GM10266 (cell line): ENCODE measurements at regions not wholly inside any gene's neighbourhood (a gene's known extent, or its start where the extent isn't known, plus 50 kb on each side); places are given as distances from the start of the nearest gene placed in this dataset.

ENCODE experiments used
- DNase-seq: peaks from one replicate; pipeline ENCODE4 v3.0.0; 2012; ENCODE audit errors: extremely low spot score
- CTCF ChIP-seq: IDR thresholded peaks from 2 replicates; pipeline ENCODE4 v1.5.1; 2012; ENCODE audit warnings: mild to moderate bottlenecking, low read depth; ENCODE audit not compliant: control insufficient read depth, insufficient read depth; ENCODE audit errors: missing control alignments

DNA sequence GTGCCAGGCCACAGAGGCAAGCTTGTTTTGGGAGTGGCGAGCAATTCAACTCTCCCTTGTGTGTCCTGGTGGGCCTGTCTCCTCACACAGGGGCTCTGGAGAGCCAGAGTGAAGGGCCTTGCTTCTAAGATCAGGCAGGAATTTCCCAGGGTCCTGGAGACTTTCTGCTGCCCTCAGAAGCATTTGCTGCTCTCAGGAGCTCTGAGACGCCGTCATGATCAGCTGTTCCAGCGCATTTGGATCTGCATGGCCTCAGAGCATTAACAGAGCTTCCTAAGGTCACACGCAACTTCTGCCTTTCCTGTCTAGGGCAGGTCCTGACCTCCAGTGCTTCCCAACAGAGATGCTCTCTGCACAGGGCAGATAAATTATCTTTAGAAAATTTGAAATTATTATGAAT lies 52.2 kb upstream of the C10orf90 start:
- no peak for TF ChIP-seq CTCF
- no peak for DNase-seq

- DNase-seq: no peak
- no peak for TF ChIP-seq CTCF
Observed at GRCh38 chr10:126723226-126723625, 52.7 kb upstream of the C10orf90 start.

GRCh38 chr10:126729314-126729870 lies 58.9 kb upstream of the C10orf90 start:
- no peak for TF ChIP-seq CTCF
- DNase-seq: no peak

DNA sequence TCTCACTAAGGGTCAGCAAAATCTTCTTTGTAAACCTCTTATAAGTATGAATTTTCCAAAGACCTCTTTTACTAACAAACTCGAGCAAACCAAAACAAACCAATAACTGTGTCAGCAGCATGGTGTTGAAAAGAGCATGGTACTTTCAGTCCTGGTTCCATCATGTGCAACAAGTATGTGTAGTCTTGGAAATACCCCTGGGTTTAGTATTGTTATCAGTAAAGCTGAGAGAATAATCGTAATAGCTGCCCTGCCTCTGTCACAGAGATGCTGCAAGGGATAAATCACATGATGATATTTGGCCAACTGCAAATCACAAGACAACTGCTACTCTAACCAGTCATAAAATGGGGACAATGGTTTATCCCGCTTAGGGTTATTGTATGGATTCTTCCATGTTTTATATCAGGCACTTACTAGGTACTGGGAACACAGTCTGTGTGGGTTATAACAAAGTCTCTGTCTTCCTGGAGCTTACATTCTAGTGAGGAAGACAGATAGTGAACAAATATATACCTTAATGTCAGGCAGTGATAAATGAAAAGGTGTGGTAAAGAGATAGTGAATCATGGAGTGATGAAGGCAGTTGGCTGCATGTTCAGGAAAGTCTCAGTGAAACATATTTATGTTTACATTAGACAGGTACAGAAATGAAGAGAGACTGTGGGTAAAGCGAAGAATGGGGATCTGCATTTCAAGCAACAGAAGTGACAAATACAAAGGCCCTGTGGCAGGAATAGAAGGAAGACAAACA lies 60.5 kb upstream of the C10orf90 start:
- no peak for TF ChIP-seq CTCF
- DNase-seq: no peak

GRCh38 chr10:126731610-126731990 lies 61.1 kb upstream of the C10orf90 start:
- no peak for DNase-seq
- no peak for TF ChIP-seq CTCF

DNA sequence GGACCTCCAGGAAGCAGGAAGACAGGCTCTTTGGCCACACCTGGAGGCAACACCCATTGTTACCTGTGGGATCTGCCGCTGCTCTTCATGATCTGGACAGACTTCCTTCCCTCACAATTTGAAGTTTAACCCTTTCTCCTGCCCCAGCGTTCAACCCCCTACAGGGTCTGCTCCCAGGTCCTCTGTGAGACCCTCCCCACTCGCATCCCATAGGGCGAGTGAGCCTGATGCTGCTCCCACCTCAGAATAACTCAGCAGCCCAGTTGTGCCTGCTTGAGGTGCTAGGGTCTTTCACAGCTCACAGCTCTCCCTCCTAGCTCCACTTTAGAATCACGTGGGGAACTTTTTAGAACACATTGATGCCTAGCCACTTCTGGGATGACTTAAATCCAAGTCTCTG lies 61.8 kb upstream of the C10orf90 start:
- no peak for DNase-seq
- no peak for TF ChIP-seq CTCF

- TF ChIP-seq CTCF: no peak
- DNase-seq: no peak
Observed at GRCh38 chr10:126732868-126733267, 62.4 kb upstream of the C10orf90 start.
